ENCODE measurements at regions not wholly inside any gene's neighbourhood (a gene's known extent, or its start where the extent isn't known, plus 50 kb on each side); places are given as distances from the start of the nearest gene placed in this dataset.

GRCh38 chr13:60798503-60798902 lies 401.5 kb downstream of the TDRD3 start:
- TF ChIP-seq CTCF (IDR thresholded peaks at IDR 0.05; ENCODE audit: poor library complexity) (no peak), EZH2phosphoT487 (IDR thresholded peaks at IDR 0.05; ENCODE audit: low read depth, severe bottlenecking, unreplicated experiment) (no peak), EZH2 (IDR thresholded peaks at IDR 0.05; ENCODE audit: borderline replicate concordance) (no peak)

Data from hepatocyte (in vitro differentiated cells).